Small intestine (tissue), 7 donors: ENCODE measurements at regions not wholly inside any gene's neighbourhood (a gene's known extent, or its start where the extent isn't known, plus 50 kb on each side); places are given as distances from the start of the nearest gene placed in this dataset.
A peak's percentile ranks its signal among the peaks of the same experiment; 100 is the strongest.

Experiments
- DNase-seq, 2 donors: peaks; one replicate each; pipeline versions ENCODE4 v3.0.0 to v3.0.0-alpha.2; 2013
- FAIRE-seq: peaks from 2 replicates; lab custom pipeline; 2012; peaks lifted over from hg19 to GRCh38; lab: Jason Lieb, UNC
- H3K27ac ChIP-seq, 3 donors: one replicate each; pipeline ENCODE4 v1.5.1; 2013; ENCODE audit warnings: low read length in 2 of 3, mild to moderate bottlenecking in 2 of 3, control low read depth in 1 of 3, inconsistent platforms in 1 of 3, low read depth in 1 of 3, moderate library complexity in 1 of 3
- H3K27me3 ChIP-seq, 3 donors: one replicate each; pipeline ENCODE4 v1.6.1; 2013; ENCODE audit warnings: low read length in 3 of 3, inconsistent platforms in 1 of 3; ENCODE audit not compliant: control insufficient read depth in 3 of 3, insufficient read depth in 3 of 3
- H3K36me3 ChIP-seq, 3 donors: one replicate each; pipeline ENCODE4 v1.6.1; 2013; ENCODE audit warnings: low read length in 3 of 3, inconsistent platforms in 1 of 3, low read depth in 1 of 3, mild to moderate bottlenecking in 1 of 3, moderate library complexity in 1 of 3; ENCODE audit not compliant: control insufficient read depth in 3 of 3, insufficient read depth in 2 of 3
- H3K4me1 ChIP-seq, 3 donors: one replicate each; pipeline ENCODE4 v1.6.1; 2013; ENCODE audit warnings: low read length in 2 of 3, inconsistent platforms in 1 of 3, low read depth in 1 of 3, mild to moderate bottlenecking in 1 of 3, moderate library complexity in 1 of 3; ENCODE audit not compliant: control insufficient read depth in 3 of 3, insufficient read depth in 2 of 3
- H3K4me3 ChIP-seq, 3 donors: one replicate each; pipeline ENCODE4 v1.5.1; 2013; ENCODE audit warnings: low read length in 3 of 3, control low read depth in 1 of 3, inconsistent platforms in 1 of 3, low read depth in 1 of 3, mild to moderate bottlenecking in 1 of 3, moderate library complexity in 1 of 3
- H3K9me3 ChIP-seq, 2 donors: one replicate each; pipeline ENCODE4 v1.6.1; 2013; ENCODE audit warnings: low read depth in 1 of 2, low read length in 1 of 2; ENCODE audit not compliant: control insufficient read depth in 2 of 2, insufficient read depth in 1 of 2
- WGBS, 3 donors: extraction: QIAGEN DNeasy Blood & Tissue Kit; methylation state at CpG; one replicate each; pipeline ENCODE4 v1.1.7; 2013; 5-methylcytosine and 5-hydroxymethylcytosine counted together
- donor health status: healthy with polysubstance abuse.
- donor health status: control.
- donor health status: control.
- donor health status: Bipolar disorder and iron deficiency.
- donor health status: healthy.

DNA sequence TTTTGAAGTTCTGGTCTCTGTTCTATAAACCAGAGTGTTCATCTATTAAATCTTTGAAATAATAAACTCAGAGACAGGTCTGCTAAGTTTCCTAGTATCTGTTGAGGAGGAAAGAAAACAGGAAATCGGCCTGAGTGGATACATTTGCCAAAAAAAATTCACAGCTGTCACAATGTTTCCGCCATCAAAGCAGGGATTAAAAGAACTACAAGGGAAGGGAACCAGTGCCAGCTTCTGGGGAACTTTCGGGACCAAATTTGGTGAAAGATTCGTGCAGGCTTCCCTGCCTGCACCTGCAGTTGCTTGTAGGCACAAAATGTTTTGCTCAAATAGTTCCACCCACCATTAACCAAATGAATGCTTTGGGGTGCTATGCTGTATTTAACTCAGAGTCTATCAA lies 267.5 kb downstream of the MSX2 start:
- Histone ChIP-seq H3K9me3 (no peaks in the 10 kb centered on the region), H3K27me3 (peaks cover 0 to 3% (median 0%) of the 10 kb centered on the region in 3 donors), H3K27ac (no peak overlapping the region), H3K4me3 (no peak overlapping the region), H3K36me3 (no peaks in the 10 kb centered on the region), H3K4me1 (peaks cover 0 to 2% (median 0%) of the 10 kb centered on the region in 3 donors)
- 47 to 71% (median 69%) methylated on average over 4 of the region's 4 CpGs for WGBS, 3 donors
- DNase-seq (no peak), FAIRE-seq (no peak)

DNA sequence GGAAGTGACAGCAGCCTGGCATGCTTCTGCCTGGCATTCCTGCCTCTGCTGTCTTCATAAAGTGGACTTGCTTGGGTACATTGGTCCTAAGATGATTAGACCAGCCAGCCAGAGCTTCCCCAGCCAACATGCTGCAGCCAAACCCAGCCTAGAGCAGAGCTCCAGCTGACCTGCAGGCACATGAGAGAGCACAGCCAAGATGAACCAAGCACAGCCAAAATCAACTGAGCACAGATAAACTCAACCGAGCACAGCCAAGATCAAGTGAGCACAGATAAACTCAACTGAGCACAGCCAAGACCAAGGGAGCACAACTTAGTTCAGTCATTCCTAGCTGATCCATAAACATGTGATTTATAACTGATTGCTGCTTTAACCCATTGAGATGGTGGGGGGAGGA lies 266.5 kb downstream of the MSX2 start:
- FAIRE-seq = no peak
- H3K4me3 ChIP-seq = no peak overlapping the region
- no peaks in the 10 kb centered on the region for H3K27me3 ChIP-seq
- no peak overlapping the region for H3K27ac ChIP-seq
- 77 to 81% (median 77%) methylated on average over 1 of the region's 1 CpG for WGBS, 3 donors
- H3K9me3 ChIP-seq = no peaks in the 10 kb centered on the region
- no peaks in the 10 kb centered on the region for H3K36me3 ChIP-seq
- H3K4me1 ChIP-seq = peaks cover 0 to 2% (median 0%) of the 10 kb centered on the region in 3 donors
- DNase-seq = no peak

DNA sequence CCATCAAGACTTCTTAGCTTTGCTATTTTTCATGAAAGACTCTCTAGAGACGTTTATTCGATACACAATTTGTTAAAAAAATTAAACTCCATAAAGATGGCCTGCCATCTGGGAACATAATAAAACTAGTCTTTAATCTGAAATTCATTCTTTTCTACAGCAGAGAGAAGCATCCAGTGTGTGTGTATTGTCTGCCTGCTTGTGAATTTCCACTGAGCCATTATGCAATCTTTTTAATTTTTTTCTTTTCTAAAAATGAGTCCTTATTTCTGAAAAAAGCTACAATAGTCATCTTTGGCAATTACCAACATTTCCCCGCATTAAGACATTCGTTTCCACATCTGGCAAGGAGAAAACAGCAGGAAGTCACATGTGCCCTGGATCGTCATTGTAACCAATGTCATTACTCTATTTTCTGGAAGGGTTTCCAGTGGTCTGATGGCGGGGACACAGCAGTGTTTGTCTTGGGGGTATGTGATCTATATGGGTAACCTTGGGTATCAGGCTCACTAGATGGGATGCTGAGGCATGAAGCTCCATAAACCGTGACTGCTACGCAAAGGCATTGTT lies 263.1 kb downstream of the MSX2 start:
- Histone ChIP-seq H3K4me3 (no peak overlapping the region), H3K36me3 (no peaks in the 10 kb centered on the region), H3K27me3 (no peaks in the 10 kb centered on the region), H3K9me3 (no peaks in the 10 kb centered on the region), H3K27ac (no peak overlapping the region), H3K4me1 (peaks cover 0 to 2% (median 0%) of the 10 kb centered on the region in 3 donors)
- DNase-seq (no peak), FAIRE-seq (no peak)
- 66 to 72% (median 69%) methylated on average over 8 of the region's 8 CpGs for WGBS, 3 donors

DNA sequence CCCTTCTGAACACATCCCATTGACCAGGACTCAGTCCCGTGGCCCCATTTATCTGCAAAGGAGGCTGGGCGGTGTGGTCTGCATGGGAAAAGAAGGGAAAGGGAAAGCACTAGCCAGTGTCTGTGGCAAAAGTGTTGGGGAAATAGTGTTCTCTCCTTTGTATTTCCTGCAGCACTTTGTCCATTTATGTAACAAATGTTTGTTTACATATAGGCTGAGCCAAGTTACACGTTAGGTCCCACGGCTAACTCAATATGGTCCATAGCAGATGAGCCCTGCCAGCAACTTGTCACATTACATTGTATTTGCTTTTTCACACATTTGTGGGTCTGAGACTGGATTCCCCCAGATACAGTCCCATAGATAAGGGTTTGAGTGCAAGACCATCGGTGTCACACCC lies 260.5 kb downstream of the MSX2 start:
- no peaks in the 10 kb centered on the region for H3K27me3 ChIP-seq
- no peak overlapping the region for H3K27ac ChIP-seq
- H3K9me3 ChIP-seq = no peaks in the 10 kb centered on the region
- FAIRE-seq = no peak
- DNase-seq = no peak
- H3K4me3 ChIP-seq = no peak overlapping the region
- WGBS, 3 donors = 77 to 83% (median 77%) methylated on average over 5 of the region's 5 CpGs
- no peaks in the 10 kb centered on the region for H3K36me3 ChIP-seq
- peaks cover 0 to 2% (median 0%) of the 10 kb centered on the region in 3 donors for H3K4me1 ChIP-seq

DNA sequence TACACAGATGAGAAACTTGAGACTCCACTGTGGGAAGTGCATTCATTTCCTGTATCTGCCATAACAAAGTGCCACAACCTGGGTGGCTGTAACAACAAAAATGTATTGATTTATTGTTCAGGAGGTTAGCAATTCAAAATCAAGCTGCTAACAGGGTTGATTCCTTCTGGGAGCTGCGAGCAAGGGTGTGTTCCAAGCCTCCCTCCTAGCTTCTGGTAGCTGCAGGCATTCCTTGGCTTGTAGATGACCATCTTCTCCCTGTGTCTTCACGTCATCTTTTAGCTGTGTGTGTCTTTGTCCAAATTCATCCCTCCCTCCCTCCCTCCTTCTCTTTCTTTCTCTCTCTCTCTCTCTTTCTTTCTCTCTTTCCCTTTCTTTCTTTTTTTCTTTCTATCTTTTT lies 258.1 kb downstream of the MSX2 start:
- Histone ChIP-seq H3K4me3 (no peak overlapping the region), H3K27me3 (no peaks in the 10 kb centered on the region), H3K9me3 (no peaks in the 10 kb centered on the region), H3K36me3 (no peaks in the 10 kb centered on the region), H3K4me1 (peaks cover 0 to 2% (median 0%) of the 10 kb centered on the region in 3 donors), H3K27ac (no peak overlapping the region)
- WGBS, 3 donors = 38 to 60% (median 59%) methylated on average over 2 of the region's 2 CpGs
- no peak for DNase-seq
- FAIRE-seq = no peak

DNA sequence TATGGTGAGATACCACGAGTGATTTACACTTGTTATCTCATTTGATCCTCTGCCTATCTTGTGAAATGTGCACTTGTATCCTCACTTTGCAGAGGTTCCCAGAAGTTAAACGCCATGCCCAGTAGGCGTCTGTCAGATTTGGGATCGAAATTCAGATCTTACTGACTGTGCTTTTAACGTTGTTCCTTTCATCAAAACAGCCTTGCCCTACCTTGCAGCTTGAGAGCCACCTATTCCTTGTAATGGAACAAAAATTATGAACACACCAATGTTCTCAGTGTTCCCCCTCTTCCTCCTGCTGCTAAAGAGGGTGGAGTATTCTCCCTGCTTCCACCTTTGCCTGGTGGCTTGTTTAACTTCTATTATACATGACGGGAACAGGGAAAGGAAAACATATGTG lies 257.0 kb downstream of the MSX2 start:
- H3K27ac ChIP-seq = no peak overlapping the region
- H3K9me3 ChIP-seq = no peaks in the 10 kb centered on the region
- no peaks in the 10 kb centered on the region for H3K27me3 ChIP-seq
- no peaks in the 10 kb centered on the region for H3K36me3 ChIP-seq
- no peak for DNase-seq
- no peaks in the 10 kb centered on the region for H3K4me1 ChIP-seq
- no peak for FAIRE-seq
- H3K4me3 ChIP-seq = no peak overlapping the region
- WGBS, 3 donors = 34 to 48% (median 46%) methylated on average over 6 of the region's 6 CpGs

DNA sequence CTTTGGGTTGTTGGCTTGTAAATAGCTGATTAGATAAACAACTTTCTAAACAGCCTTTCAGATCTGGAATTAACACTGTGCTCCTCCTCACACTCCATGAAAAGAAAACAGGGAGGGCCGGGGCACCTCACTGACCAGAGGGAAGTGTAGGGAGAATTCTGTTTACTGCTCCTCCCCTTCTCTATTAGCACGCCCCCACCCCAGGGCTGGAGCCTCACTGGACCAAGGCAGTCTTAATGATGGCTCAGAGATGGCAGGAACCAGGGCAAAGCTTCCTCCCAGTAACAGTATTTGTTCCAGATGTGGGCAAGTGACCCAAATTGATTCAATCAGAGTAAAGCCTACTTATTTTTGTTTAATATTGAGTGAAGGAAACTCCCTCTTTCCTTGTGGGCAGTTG lies 256.6 kb downstream of the MSX2 start:
- Histone ChIP-seq H3K4me3 (no peak overlapping the region), H3K36me3 (no peaks in the 10 kb centered on the region), H3K9me3 (no peaks in the 10 kb centered on the region), H3K4me1 (no peaks in the 10 kb centered on the region), H3K27ac (no peak overlapping the region), H3K27me3 (no peaks in the 10 kb centered on the region)
- FAIRE-seq (no peak), DNase-seq (no peak)
- WGBS, 3 donors = 49 to 67% (median 56%) methylated on average over 2 of the region's 2 CpGs

DNA sequence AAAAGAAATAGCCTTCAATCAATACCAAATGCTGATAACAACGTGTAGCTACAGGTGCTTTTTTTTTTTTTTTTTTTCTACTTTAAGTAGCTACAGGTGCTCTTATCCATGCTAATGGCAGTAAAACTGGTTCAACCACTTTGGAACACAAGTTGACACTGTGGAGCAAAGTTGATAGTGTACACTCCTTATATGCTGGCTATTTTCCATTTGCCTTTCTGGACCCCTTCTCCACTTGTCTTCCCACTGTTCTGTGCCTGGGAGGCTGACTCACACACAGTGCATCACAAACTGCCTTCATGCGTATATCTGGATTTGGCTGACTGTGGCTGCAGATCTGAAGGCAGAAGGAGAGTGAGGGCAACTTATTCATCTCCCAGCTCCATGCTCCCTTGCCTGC lies 247.9 kb downstream of the MSX2 start:
- Histone ChIP-seq H3K36me3 (no peaks in the 10 kb centered on the region), H3K27ac (peak overlapping the region in 1 of 3 donors; percentile 16), H3K4me3 (no peak overlapping the region), H3K4me1 (peaks cover 0 to 5% (median 0%) of the 10 kb centered on the region in 3 donors), H3K9me3 (no peaks in the 10 kb centered on the region), H3K27me3 (no peaks in the 10 kb centered on the region)
- 10 to 39% (median 16%) methylated on average over 2 of the region's 2 CpGs for WGBS, 3 donors
- no peak for FAIRE-seq
- peak; percentile 82 to 92 for DNase-seq

DNA sequence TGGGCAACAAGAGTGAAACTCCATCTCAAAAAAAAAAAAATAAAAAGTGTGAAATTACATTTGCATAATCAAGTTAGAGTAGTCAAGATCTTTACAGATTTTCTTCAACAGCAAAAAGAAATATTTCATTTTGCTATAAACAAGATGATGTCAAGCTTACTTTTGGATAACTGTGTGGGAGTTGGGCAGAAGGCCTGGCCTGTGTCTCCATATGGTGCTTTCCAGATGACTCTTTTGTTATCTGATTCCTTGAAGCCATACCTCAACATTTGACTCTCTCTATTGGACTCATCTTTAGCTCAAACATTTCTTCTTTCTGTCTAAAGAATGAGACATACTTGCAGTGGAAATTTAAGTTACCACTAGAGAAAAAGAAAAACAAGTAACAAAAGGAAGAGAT lies 246.8 kb downstream of the MSX2 start:
- H3K27ac ChIP-seq = no peak overlapping the region
- DNase-seq (no peak), FAIRE-seq (no peak)
- no peaks in the 10 kb centered on the region for H3K9me3 ChIP-seq
- peaks cover 0 to 5% (median 0%) of the 10 kb centered on the region in 3 donors for H3K4me1 ChIP-seq
- no peaks in the 10 kb centered on the region for H3K36me3 ChIP-seq
- no peaks in the 10 kb centered on the region for H3K27me3 ChIP-seq
- H3K4me3 ChIP-seq = no peak overlapping the region
